Hematopoietic multipotent progenitor cell treated with erythropoietin and hydrocortisone succinate and interleukin-3 and kit ligand, for 15 days (in vitro differentiated cells): ENCODE measurements at regions not wholly inside any gene's neighbourhood (a gene's known extent, or its start where the extent isn't known, plus 50 kb on each side); places are given as distances from the start of the nearest gene placed in this dataset.
"Not testable (repeated sequence)": the region's sequence is repeated elsewhere in the genome, so short reads cannot be mapped to it uniquely, and the experiment has no call there.

Experiments
- DNase-seq: peaks from one replicate; pipeline ENCODE4 v3.0.0-alpha.2; 2015; ENCODE audit warnings: low spot score

DNA sequence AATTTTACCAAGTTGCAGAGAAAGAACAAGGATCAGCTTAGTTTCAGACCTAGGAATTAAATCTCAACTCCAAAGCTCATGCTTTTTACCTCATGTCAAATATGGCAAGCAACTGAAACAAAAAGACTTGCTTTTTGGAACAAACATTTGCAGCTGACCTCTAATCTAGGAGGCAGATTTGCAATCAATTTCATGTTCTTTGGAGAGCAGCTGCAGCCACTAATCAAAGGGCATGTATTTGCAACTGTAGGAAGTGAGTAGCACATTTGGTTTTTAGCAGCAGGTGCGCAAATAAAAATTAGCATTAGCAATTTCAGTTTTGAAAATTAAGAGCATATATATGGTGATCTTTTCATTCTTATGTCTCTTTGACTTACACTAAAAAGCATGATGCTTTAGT lies 459.3 kb upstream of the SLC10A2 start:
- no peak for DNase-seq

- DNase-seq = no peak
Measured at GRCh38 chr13:103523858-103524257, 457.6 kb upstream of the SLC10A2 start.

GRCh38 chr13:103521532-103521931 lies 455.3 kb upstream of the SLC10A2 start:
- DNase-seq = no peak

GRCh38 chr13:103517768-103518102 lies 451.5 kb upstream of the SLC10A2 start:
- DNase-seq = no peak

DNA sequence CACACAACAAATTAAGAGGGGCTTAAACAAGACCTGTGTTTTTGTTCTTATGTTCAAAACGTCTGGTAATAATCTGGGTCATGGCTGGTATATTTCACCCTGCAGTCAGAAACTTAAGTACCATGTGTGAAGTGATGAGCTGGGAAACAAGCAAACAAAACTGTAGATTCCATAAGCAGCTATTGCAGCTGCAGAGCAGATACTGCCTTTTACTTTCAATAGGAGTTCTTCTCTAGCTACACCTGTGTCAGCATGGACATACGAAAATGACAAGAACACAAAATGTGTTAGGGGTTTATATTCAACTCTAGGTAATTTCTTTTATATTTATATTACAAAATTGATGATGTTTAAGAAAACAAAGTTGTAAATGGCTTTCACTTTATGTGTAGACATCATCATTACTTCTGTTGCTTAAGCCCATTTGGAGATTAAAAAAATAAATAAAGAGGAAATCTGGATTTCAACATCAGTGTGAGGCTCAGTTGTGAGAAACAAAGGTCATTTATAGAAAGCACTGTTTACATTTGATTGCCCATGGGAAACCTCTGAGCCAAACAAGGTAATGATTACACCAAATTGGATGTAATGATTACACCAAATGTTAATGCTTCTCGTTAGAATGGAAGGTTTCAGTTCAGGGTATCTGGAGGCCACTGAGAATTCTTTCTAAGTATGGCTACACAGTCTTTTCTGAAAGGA lies 451.0 kb upstream of the SLC10A2 start:
- DNase-seq = no peak

GRCh38 chr13:103516015-103516795 lies 450.0 kb upstream of the SLC10A2 start:
- no peak for DNase-seq

DNA sequence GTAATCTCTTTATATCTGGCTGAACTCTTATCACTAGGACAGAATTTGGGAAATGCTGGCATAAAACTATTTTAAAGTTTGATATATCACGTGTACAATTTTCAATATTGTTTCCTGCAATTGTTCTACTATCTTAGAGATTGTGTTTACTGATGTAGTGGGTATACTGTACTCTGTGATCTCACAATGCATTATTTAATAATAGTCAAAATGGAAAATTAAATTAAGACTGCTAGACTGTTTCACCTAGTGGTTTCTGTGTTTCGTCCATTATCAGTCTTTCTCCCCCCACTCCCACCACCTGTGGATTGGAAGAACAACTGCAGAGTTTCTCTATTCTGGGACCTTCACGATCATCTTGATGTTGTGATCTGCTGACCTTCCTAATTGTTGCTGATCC lies 449.2 kb upstream of the SLC10A2 start:
- DNase-seq = no peak

DNA sequence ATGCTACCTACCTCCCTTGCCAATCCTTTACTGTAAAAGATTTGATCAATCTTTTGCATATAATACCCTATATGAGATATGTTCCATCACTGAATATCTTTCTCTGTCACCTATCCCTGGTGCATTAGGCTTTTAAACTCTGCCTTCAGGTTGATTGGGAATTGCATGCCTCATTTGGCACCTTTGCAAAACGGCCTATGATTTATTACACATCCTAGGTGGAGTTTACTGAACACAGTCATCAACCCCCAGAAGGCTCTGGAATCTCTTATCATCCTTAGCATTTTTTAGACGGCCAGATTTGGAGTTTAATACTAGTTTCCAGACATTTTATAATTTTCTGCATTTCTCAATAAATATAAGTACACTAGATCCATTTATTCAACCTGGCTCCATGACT lies 448.4 kb upstream of the SLC10A2 start:
- DNase-seq = no peak

DNA sequence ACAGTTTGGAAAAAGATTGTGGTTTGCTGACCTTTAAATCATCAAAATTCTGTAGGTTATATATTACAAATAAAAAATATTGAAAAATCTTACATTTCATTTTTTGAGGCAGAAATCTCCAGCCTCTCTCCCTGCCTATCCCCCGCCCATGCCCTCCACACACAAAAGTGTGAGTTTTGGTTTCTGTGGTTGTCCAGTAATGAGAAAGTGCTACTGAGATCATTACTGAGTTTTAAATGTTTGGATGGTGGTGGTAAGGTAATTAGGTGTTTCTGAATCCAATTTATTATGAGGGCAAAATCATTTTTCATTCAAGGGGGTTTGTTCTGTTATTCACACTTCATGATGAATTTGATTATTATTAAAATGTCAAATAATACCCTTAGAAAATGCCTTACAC lies 448.0 kb upstream of the SLC10A2 start:
- no peak for DNase-seq

DNA sequence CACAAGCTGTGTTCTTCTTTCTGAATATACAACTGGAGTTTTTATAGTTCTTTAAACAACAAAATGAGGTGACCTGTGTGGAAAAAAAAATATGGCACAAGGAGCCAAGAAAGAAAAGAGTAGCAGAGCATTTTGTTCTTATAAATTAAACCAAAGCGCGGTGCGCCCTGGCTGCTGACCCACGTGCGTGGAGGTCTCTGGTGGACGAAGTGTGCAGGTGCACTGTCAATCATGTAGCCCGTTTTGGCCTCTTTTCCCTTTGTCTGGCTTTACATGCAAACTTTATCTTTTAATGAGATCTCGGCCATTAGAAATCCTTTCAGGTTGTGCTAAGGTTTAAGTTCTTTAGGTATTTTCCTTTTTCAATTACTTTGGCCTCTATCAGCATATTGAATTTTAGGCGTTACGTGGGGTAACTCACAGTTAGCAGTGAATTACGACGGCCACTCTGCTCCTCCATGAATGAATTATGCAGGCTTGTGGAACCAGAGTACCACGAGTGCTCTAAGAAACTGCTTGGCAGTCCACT lies 443.9 kb upstream of the SLC10A2 start:
- no peak for DNase-seq

DNA sequence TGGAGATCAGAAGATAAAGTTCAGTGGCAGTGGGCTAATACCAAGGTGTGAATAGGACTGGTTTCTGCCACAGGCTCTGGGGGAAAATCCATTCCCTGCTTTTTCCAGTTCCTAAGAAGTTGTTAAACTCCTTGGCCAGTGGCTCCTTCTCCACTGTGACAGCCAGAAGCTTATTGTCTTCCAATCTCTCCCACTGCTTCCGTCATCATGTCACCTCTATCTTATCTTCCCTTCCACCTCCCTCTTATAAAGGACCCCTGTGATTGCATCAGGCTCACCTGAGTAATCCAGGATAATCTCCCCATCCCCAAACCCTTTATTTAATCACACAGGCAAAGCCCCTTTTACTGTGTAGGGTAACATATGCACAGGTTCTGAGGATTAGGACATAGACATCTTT lies 431.2 kb upstream of the SLC10A2 start:
- no peak for DNase-seq

DNA sequence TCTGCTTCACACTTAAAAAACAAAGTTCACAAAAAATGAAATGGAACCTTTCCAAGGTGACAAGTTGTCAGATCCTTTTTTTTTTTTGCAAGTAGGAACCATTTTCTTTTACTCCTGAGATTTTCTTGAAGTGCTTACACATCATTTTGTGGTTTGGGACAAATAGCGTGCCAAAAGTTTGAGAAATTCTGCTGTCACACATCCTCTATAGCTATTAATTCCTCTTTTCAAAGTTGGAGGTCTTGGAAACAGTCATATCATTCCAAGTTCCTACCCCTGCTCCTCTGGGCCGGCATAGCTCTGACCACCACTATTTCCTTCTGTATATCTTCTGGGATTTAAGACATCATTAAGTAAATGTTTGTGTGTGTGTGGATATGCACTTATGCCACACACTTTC lies 421.6 kb upstream of the SLC10A2 start:
- no peak for DNase-seq

DNA sequence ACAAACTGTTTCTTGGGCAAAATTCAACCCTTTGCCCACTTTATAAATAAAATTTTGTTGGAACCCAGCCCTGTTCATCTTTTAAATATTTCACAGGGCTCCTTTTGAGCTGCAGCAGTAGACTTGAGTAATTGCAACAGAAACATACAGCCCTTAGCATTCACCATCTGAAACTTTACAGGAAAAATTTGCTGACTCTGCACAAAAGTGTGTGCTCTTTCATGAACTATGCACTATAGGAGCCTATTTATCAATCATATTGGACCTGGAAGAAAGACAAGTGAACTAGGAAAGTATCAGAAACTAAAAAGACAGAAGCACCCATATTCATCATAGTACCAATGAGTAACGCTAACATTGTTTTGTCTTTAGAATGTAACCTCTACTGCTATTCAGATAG lies 406.9 kb upstream of the SLC10A2 start:
- DNase-seq = no peak

DNA sequence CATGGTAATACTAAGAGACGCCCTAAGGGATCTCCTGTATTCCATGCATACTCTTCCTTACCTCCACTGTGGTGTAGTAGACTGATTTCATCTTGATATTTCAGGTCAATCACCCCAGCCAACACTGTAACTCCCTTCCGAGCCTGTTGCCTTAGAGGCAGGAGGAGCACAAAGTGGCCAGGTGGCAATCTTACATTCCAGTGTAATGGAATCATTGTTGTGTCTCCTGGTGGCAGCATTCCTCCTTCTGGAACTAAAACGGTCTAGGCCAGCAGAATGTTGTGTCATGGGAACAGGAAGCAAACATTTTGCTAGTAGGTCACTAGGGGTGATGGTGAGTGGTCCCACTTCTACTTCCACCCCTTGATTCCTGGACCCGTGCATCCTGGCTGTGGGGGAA lies 405.7 kb upstream of the SLC10A2 start:
- DNase-seq = no peak

- DNase-seq = no peak
Measured at GRCh38 chr13:103469771-103470170, 403.6 kb upstream of the SLC10A2 start.

DNA sequence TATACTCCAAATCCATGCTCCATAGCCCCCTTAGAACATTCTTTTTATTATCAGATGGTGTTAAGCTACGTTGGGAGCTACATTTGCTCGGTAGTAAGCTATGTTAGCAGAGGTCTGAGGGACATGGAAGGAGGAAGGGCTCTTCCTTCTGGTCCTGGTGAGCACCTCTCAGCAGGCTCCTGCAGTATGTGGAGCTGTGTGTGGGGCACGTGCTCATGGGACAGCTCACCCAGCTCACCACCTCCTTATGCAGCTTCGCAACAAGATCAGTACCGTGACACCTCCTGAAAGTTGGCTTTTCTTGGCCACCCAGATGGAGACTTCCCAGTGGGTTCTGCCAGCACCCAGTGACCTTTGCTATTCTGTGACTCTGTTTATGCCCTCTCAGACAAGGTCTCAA lies 400.5 kb upstream of the SLC10A2 start:
- DNase-seq = no peak

DNA sequence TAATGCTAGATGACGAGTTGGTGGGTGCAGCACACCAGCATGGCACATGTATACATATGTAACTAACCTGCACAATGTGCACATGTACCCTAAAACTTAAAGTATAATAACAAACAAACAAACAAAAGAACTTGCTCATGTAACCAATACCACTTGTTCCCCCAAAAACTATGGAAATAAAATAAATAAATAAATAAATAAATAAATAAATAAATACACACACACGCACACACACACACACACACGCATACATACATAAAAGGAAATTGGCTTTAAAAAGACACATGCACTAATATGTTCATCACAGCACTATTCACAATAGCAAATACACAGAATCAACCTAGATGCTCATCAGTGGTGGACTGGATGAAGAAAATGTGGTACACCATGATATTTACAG lies 394.0 kb upstream of the SLC10A2 start:
- DNase-seq = not testable (repeated sequence)

DNA sequence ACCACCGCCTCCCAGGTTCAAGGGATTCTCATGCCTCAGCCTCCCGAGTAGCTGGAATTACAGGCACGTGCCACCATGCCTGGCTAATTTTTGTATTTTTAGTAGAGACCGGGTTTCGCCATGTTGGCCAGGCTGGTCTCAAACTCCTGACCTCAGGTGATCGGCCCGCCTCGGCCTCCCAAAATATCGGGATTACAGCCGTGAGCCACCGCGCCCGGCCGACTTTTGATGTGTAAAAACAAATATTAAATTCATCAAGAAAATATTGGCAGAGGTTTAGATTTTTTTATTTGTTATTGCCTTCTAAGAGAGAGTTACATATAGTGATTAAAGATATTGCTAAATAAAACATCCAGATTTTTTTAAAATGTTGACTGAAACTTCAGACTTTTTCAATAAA lies 390.8 kb upstream of the SLC10A2 start:
- not testable (repeated sequence) for DNase-seq

- DNase-seq = no peak
Measured at GRCh38 chr13:103451656-103452055, 385.4 kb upstream of the SLC10A2 start.

DNA sequence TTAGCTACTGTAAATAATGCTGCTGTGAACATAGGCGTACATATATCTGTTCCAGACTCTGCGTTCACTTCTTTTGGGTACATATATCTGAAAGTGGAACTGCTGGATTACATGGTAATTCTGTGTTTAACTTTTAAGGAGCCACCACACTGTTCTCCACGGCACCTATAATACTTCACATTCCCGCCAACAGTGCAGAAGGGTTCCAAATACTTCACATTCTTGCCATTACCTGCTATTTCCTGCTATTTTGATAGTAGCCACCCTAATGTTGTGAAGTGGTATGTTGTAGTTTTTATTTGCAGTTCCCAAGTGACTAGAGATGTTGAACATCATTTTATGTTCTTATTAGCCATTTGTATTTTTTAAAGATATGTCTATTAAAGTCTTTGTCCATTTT lies 377.4 kb upstream of the SLC10A2 start:
- DNase-seq = no peak

DNA sequence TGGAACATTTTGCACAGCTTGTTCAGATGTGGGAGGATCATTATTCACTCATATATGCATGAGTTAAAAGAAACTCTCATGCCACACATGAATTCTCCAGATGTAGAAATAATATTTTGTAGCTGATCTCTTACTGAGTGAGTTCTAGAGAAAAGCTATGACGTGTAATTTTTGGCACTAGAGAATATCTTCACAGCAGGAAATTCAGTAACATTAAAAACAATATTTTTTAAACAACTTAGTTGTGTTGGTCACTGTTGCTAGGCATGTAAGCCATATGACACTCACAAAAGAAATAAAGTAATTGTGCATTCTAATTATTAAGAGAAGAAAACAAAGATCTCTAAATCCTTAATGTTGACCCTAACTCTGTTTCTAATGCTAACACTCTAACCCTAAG lies 371.4 kb upstream of the SLC10A2 start:
- no peak for DNase-seq

DNA sequence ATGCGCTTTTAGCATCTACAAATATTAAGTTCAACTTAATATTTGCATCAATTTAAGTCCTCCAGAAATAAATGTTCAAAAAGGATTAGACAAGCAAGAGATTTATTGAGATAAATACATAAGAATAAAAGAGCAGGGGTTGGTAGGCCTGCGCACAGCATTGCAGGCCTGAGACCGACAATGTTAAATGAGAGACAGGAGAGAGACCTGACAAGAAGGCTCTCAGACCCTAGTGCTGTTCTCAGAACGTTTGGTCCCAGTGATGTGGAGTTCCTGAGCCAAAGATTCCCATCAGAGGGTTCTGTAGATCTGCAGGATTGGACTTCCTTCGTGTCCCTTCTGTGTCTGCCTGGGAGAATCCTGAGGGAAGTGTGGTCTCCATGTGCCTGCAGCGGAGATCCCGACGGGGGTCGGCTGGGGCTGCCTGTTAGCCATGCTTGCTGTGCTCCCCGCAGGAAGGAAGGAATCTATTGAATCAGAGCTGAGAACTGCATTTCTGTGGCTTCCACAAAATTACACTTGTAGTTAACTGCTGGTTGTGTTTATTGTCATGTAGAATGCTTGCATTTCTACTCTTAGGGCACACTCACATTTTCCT lies 369.9 kb upstream of the SLC10A2 start:
- DNase-seq = no peak

- DNase-seq = no peak
Measured at GRCh38 chr13:103431856-103432255, 365.6 kb upstream of the SLC10A2 start.
